Caco-2 (cell line): ENCODE measurements at regions not wholly inside any gene's neighbourhood (a gene's known extent, or its start where the extent isn't known, plus 50 kb on each side); places are given as distances from the start of the nearest gene placed in this dataset.

Experiments
- BruUV-seq: library from RNA; stranded (reverse); fragments of 400-500 nt; replicated peaks from 2 replicates; lab custom pipeline; 2021; lab: Mats Ljungman, UMichigan
- CTCF ChIA-PET: fragments of 300-600 bp; sonication (Branson Sonifier 250); formaldehyde crosslinking; loops from one replicate; lab custom pipeline; 2022; ENCODE audit warnings: antibody characterized with exemption; lab: Charles Lee
- POLR2A ChIA-PET: fragments of 300-600 bp; sonication (Branson Sonifier 250); formaldehyde crosslinking; loops from one replicate; lab custom pipeline; 2022; ENCODE audit warnings: antibody characterized with exemption; lab: Charles Lee
- DNase-seq, 2 experiments: peaks; one replicate each; pipeline versions ENCODE4 v3.0.0 to v3.0.0-alpha.2; 2020 to 2022
- H3K27me3 ChIP-seq: replicated peaks from 2 replicates; pipeline ENCODE4 v1.6.0; 2011; ENCODE audit warnings: low read length; ENCODE audit not compliant: control insufficient read depth, insufficient read depth
- H3K36me3 ChIP-seq: 2 replicates; pipeline ENCODE4 v1.5.1; 2011; ENCODE audit warnings: low read length; ENCODE audit not compliant: control insufficient read depth, insufficient read depth
- H3K4me1 ChIP-seq: fragments of 250-450 bp; sonication (Bioruptor Pico); 2 replicates; pipeline ENCODE4 v1.5.1; 2020; ENCODE audit warnings: mild to moderate bottlenecking
- H3K4me3 ChIP-seq: 2 replicates; pipeline ENCODE4 v1.5.1; 2011; ENCODE audit warnings: low read depth, mild to moderate bottlenecking, control low read depth, low read length
- H3K9me3 ChIP-seq: fragments of 250-450 bp; sonication (Bioruptor Pico); 2 replicates; pipeline ENCODE4 v1.5.1; 2020; ENCODE audit warnings: mild to moderate bottlenecking, moderate library complexity
- H3K27ac Mint-ChIP-seq: one replicate; pipeline ENCODE4 v1.8.0; 2022; ENCODE audit warnings: mixed read lengths; ENCODE audit not compliant: unreplicated experiment
- H3K27me3 Mint-ChIP-seq: one replicate; pipeline ENCODE4 v1.8.0; 2022; ENCODE audit warnings: mixed read lengths; ENCODE audit not compliant: insufficient read depth, unreplicated experiment
- H3K36me3 Mint-ChIP-seq: one replicate; pipeline ENCODE4 v1.8.0; 2022; ENCODE audit warnings: mild to moderate bottlenecking, mixed read lengths; ENCODE audit not compliant: insufficient read depth, unreplicated experiment
- H3K4me1 Mint-ChIP-seq: one replicate; pipeline ENCODE4 v1.8.0; 2022; ENCODE audit warnings: low read depth, mixed read lengths; ENCODE audit not compliant: unreplicated experiment
- H3K4me3 Mint-ChIP-seq: one replicate; pipeline ENCODE4 v1.8.0; 2022; ENCODE audit warnings: mild to moderate bottlenecking, moderate library complexity, mixed read lengths; ENCODE audit not compliant: unreplicated experiment
- H3K9me3 Mint-ChIP-seq: one replicate; pipeline ENCODE4 v1.8.0; 2022; ENCODE audit warnings: mixed read lengths; ENCODE audit not compliant: unreplicated experiment
- CTCF ChIP-seq, 2 experiments: fragments of 200-600 bp in 1 of 2; IDR thresholded peaks; 1 replicate in 1 of 2; 2 replicates in 1 of 2; pipeline versions ENCODE4 v1.5.1 to v1.8.0; 2011 to 2022; ENCODE audit warnings: antibody characterized with exemption in 1 of 2, control low read depth in 1 of 2, inconsistent platforms in 1 of 2, low read depth in 1 of 2, low read length in 1 of 2, mild to moderate bottlenecking in 1 of 2, moderate library complexity in 1 of 2; ENCODE audit not compliant: insufficient read depth in 1 of 2, severe bottlenecking in 1 of 2, unreplicated experiment in 1 of 2
- intact Hi-C: fragments of 100-400 bp; cut with micrococcal nuclease; formaldehyde crosslinking; loops from one replicate; pipeline ENCODE4 v1.10.0; 2022; ENCODE audit not compliant: unreplicated experiment

DNA sequence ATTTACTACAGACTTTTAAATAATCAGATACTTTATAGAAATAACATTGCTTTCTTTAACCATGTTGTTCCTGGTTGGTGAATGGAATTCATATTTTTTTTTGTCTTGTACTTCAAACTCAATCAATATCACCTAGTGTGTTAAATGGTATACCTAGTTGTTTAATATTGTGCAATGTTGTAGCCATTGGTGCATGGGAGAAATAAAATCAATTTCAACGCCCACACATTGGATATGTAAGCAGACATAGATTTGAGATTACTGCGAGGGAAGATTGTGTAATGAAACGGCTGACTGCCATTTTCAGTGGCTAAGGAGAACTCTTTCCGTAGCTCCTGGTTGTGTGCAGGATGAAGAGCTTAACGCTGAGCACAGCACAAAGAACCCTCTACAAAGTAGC lies 626.1 kb downstream of the TMEM182 start:
- intact Hi-C loops, result no loop called here
- Mint-ChIP-seq H3K4me3 (no peak overlapping the region), H3K27me3 (no peaks in the 10 kb centered on the region), H3K4me1 (no peaks in the 10 kb centered on the region), H3K27ac (no peak overlapping the region), H3K36me3 (no peaks in the 10 kb centered on the region), H3K9me3 (no peaks in the 10 kb centered on the region)
- H3K27me3 ChIP-seq, result no peaks in the 10 kb centered on the region
- no peaks in the 10 kb centered on the region for H3K36me3 ChIP-seq
- H3K4me3 ChIP-seq, result no peak overlapping the region
- no peaks in the 10 kb centered on the region for H3K9me3 ChIP-seq
- no peaks in the 10 kb centered on the region for H3K4me1 ChIP-seq
- CTCF ChIA-PET, result no interaction called here
- BruUV-seq, result no TSS peak
- DNase-seq, result no peak
- no peak for TF ChIP-seq CTCF (IDR thresholded peaks at IDR 0.05; ENCODE audit: insufficient read depth in 1 of 2, low read depth in 1 of 2, low read length in 1 of 2, severe bottlenecking in 1 of 2, unreplicated experiment in 1 of 2)
- POLR2A ChIA-PET, result no interaction called here

DNA sequence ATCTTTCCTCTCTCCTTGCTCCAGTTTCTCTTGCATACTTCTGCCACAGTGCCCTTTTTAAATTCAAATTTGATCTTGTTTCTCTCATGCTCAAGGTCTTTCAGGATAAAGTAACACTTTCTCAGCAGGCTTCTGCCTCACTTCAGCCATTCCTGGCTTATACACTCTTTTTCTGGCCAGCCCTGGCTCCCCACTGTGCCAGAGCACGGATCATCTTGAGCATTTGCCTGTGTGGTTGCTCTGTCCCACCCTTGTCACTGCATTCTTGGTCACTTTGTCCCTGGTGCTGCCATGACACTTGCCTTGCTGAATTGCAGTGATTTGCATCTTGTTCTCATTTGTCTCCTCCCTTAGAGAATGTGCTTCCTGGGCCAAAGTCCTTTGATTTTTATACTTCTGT lies 634.3 kb downstream of the TMEM182 start:
- Mint-ChIP-seq H3K9me3 (no peaks in the 10 kb centered on the region), H3K36me3 (no peaks in the 10 kb centered on the region), H3K4me1 (no peaks in the 10 kb centered on the region), H3K27ac (no peak overlapping the region), H3K27me3 (no peaks in the 10 kb centered on the region), H3K4me3 (no peak overlapping the region)
- no peak for TF ChIP-seq CTCF (IDR thresholded peaks at IDR 0.05; ENCODE audit: insufficient read depth in 1 of 2, low read depth in 1 of 2, low read length in 1 of 2, severe bottlenecking in 1 of 2, unreplicated experiment in 1 of 2)
- ChIA-PET CTCF (no interaction called here), POLR2A (no interaction called here)
- H3K4me3 ChIP-seq, result no peak overlapping the region
- DNase-seq, result no peak
- intact Hi-C loops, result no loop called here
- H3K9me3 ChIP-seq, result no peaks in the 10 kb centered on the region
- H3K36me3 ChIP-seq, result no peaks in the 10 kb centered on the region
- no peaks in the 10 kb centered on the region for H3K4me1 ChIP-seq
- no TSS peak for BruUV-seq
- H3K27me3 ChIP-seq, result no peaks in the 10 kb centered on the region

DNA sequence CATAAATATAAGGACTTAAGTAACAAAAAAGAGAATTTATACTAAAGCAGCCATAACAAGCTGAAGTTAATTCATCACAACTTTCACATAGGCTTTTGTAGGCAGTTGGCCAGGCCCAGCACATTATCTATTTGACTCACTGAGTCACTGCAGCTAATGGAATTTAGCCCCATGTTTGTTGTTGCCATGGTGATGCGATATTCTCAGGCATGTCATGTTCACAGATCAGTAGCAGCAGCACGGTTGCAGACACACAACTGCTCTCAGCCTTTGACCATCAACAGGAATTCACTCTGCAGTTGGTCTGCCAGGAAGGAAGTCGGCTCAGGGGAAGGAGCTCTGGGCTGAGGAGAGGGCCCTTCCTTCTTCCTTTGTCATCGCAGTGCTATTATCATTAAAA lies 639.8 kb downstream of the TMEM182 start:
- BruUV-seq, result no TSS peak
- Histone ChIP-seq H3K27me3 (no peaks in the 10 kb centered on the region), H3K4me3 (no peak overlapping the region), H3K4me1 (0 out of 2 replicates have a peak, but pooled peaks cover 5% of the 10 kb centered on the region), H3K9me3 (no peaks in the 10 kb centered on the region), H3K36me3 (no peaks in the 10 kb centered on the region)
- Mint-ChIP-seq H3K36me3 (no peaks in the 10 kb centered on the region), H3K27me3 (no peaks in the 10 kb centered on the region), H3K9me3 (no peaks in the 10 kb centered on the region), H3K4me3 (no peak overlapping the region), H3K27ac (peak overlapping the region; percentile 68), H3K4me1 (no peaks in the 10 kb centered on the region)
- ChIA-PET CTCF (no interaction called here), POLR2A (no interaction called here)
- intact Hi-C loops, result no loop called here
- TF ChIP-seq CTCF (IDR thresholded peaks at IDR 0.05; ENCODE audit: insufficient read depth in 1 of 2, low read depth in 1 of 2, low read length in 1 of 2, severe bottlenecking in 1 of 2, unreplicated experiment in 1 of 2), result no peak
- peak; percentile 34 to 55 for DNase-seq
